PFSK-1 (cell line): ENCODE measurements at regions not wholly inside any gene's neighbourhood (a gene's known extent, or its start where the extent isn't known, plus 50 kb on each side); places are given as distances from the start of the nearest gene placed in this dataset.

Experiments
- TAF1 ChIP-seq: IDR thresholded peaks from 2 replicates; pipeline ENCODE4 v1.6.1; 2012; ENCODE audit warnings: low read length, control low read depth, borderline replicate concordance; ENCODE audit not compliant: insufficient read depth
- TF ChIP-seq, protein P1 (sequence below), 2 experiments: IDR thresholded peaks; 2 replicates each; pipeline versions ENCODE4 v1.6.1 to v1.8.0; 2011 to 2012; ENCODE audit warnings: low read depth in 2 of 2, low read length in 2 of 2, control low read depth in 1 of 2, inconsistent platforms in 1 of 2, mild to moderate bottlenecking in 1 of 2, moderate library complexity in 1 of 2; ENCODE audit not compliant: insufficient read depth in 1 of 2

DNA sequence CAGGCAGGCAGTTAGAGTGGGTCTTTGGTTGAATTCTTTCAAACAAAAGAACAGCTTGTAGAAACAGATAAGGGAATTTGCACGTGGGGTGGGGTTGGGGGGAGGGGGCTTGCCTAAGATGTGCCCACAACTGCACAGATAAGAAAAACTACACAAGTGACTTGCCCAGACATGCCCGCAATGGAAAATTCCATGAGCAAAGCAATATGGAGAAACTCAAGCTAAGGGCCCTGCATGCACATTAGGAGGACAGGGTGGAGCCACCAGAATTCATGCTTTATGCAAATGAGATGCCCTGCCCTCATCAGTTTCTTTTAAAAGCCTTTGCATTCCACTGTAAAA, 755.6 kb upstream of the MIR17HG start:
- TF ChIP-seq, protein P1, sequence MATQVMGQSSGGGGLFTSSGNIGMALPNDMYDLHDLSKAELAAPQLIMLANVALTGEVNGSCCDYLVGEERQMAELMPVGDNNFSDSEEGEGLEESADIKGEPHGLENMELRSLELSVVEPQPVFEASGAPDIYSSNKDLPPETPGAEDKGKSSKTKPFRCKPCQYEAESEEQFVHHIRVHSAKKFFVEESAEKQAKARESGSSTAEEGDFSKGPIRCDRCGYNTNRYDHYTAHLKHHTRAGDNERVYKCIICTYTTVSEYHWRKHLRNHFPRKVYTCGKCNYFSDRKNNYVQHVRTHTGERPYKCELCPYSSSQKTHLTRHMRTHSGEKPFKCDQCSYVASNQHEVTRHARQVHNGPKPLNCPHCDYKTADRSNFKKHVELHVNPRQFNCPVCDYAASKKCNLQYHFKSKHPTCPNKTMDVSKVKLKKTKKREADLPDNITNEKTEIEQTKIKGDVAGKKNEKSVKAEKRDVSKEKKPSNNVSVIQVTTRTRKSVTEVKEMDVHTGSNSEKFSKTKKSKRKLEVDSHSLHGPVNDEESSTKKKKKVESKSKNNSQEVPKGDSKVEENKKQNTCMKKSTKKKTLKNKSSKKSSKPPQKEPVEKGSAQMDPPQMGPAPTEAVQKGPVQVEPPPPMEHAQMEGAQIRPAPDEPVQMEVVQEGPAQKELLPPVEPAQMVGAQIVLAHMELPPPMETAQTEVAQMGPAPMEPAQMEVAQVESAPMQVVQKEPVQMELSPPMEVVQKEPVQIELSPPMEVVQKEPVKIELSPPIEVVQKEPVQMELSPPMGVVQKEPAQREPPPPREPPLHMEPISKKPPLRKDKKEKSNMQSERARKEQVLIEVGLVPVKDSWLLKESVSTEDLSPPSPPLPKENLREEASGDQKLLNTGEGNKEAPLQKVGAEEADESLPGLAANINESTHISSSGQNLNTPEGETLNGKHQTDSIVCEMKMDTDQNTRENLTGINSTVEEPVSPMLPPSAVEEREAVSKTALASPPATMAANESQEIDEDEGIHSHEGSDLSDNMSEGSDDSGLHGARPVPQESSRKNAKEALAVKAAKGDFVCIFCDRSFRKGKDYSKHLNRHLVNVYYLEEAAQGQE (IDR thresholded peaks at IDR 0.05; ENCODE audit: insufficient read depth in 1 of 2, low read depth in 2 of 2, low read length in 2 of 2), result no peak
- TF ChIP-seq TAF1, result no peak
